Natural killer cell (primary cell): ENCODE measurements at regions not wholly inside any gene's neighbourhood (a gene's known extent, or its start where the extent isn't known, plus 50 kb on each side); places are given as distances from the start of the nearest gene placed in this dataset.

Experiments
- ATAC-seq, 3 donors: fragments of 150-1000 bp in 2 of 3; fragments of 200-7000 bp in 1 of 3; cut with Tn5 transposase; 1 replicate in 1 of 3; 2 replicates in 2 of 3; pipeline ENCODE4 v1.10.0; 2021; ENCODE audit warnings: mild to moderate bottlenecking in 2 of 3, moderate library complexity in 2 of 3
- DNase-seq, 2 donors: peaks; one replicate each; pipeline versions ENCODE4 v3.0.0 to v3.0.0-alpha.2; 2013 to 2021; ENCODE audit warnings: mixed read lengths in 1 of 2
- H3K27ac ChIP-seq: one replicate; pipeline ENCODE4 v1.5.1; 2013; ENCODE audit warnings: mild to moderate bottlenecking, low read length
- H3K27me3 ChIP-seq: one replicate; pipeline ENCODE4 v1.6.1; 2013; ENCODE audit warnings: low read length; ENCODE audit not compliant: control insufficient read depth, insufficient read depth
- H3K36me3 ChIP-seq: one replicate; pipeline ENCODE4 v1.6.1; 2013; ENCODE audit warnings: low read length; ENCODE audit not compliant: control insufficient read depth, insufficient read depth
- H3K4me1 ChIP-seq: one replicate; pipeline ENCODE4 v1.6.1; 2013; ENCODE audit warnings: low read length; ENCODE audit not compliant: control insufficient read depth, insufficient read depth
- H3K4me3 ChIP-seq: one replicate; pipeline ENCODE4 v1.5.1; 2013; ENCODE audit warnings: low read length
- H3K9me3 ChIP-seq: one replicate; pipeline ENCODE4 v1.6.1; 2013; ENCODE audit warnings: low read length; ENCODE audit not compliant: control insufficient read depth, insufficient read depth
- H3K27ac Mint-ChIP-seq, 2 donors: one replicate each; pipeline ENCODE4 v1.8.0; 2022; ENCODE audit warnings: mild to moderate bottlenecking in 2 of 2, mixed read lengths in 2 of 2, moderate library complexity in 1 of 2
- H3K27me3 Mint-ChIP-seq, 2 donors: one replicate each; pipeline ENCODE4 v1.8.0; 2022; ENCODE audit warnings: low read depth in 2 of 2, mixed read lengths in 2 of 2
- H3K36me3 Mint-ChIP-seq: one replicate; pipeline ENCODE4 v1.8.0; 2022; ENCODE audit warnings: mixed read lengths
- H3K4me1 Mint-ChIP-seq, 2 donors: one replicate each; pipeline ENCODE4 v1.8.0; 2022; ENCODE audit warnings: mixed read lengths in 2 of 2
- H3K4me3 Mint-ChIP-seq: one replicate; pipeline ENCODE4 v1.8.0; 2022; ENCODE audit warnings: mild to moderate bottlenecking, moderate library complexity, mixed read lengths
- H3K9me3 Mint-ChIP-seq, 2 donors: one replicate each; pipeline ENCODE4 v1.8.0; 2022; ENCODE audit warnings: mixed read lengths in 2 of 2
- WGBS: methylation state at CpG from one replicate; pipeline ENCODE4 v1.1.7; 2013; ENCODE audit warnings: missing lambda C conversion rate; ENCODE audit not compliant: insufficient coverage; 5-methylcytosine and 5-hydroxymethylcytosine counted together
- intact Hi-C: fragments of 100-400 bp; cut with micrococcal nuclease; formaldehyde crosslinking; loops from one replicate; pipeline ENCODE4 v1.14.2; 2022
- TF ChIP-seq, protein P1 (sequence below): fragments of 200-600 bp; IDR thresholded peaks from one replicate; pipeline ENCODE4 v1.8.0; 2022; ENCODE audit warnings: antibody characterized with exemption

DNA sequence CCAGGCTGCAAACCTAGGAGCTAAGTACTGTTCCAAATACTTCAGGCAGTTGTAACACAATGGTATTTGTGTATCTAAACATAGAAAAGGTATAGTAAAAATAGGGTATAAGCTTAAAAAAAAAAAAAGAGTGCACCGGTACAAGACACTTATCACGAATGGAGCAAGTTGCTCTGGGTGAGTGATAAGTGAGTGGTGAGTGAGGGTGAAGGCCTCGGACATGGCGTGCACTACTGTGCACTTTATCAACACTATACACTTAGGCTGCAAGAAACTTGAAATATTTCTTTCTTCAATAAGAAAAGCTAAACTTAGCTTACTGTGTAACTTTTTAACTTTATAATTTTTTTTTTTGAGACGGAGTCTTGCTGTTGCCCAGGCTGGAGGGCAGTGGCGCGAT is 159.5 kb upstream of the PDE10A start:
- ATAC-seq (no peak), DNase-seq (no peak)
- H3K4me3 Mint-ChIP-seq = no peak overlapping the region
- Histone ChIP-seq H3K4me1 (no peaks in the 10 kb centered on the region), H3K4me3 (no peak overlapping the region), H3K36me3 (no peaks in the 10 kb centered on the region), H3K9me3 (no peaks in the 10 kb centered on the region), H3K27ac (no peak overlapping the region), H3K27me3 (peaks cover 3% of the 10 kb centered on the region)
- TF ChIP-seq, protein P1, sequence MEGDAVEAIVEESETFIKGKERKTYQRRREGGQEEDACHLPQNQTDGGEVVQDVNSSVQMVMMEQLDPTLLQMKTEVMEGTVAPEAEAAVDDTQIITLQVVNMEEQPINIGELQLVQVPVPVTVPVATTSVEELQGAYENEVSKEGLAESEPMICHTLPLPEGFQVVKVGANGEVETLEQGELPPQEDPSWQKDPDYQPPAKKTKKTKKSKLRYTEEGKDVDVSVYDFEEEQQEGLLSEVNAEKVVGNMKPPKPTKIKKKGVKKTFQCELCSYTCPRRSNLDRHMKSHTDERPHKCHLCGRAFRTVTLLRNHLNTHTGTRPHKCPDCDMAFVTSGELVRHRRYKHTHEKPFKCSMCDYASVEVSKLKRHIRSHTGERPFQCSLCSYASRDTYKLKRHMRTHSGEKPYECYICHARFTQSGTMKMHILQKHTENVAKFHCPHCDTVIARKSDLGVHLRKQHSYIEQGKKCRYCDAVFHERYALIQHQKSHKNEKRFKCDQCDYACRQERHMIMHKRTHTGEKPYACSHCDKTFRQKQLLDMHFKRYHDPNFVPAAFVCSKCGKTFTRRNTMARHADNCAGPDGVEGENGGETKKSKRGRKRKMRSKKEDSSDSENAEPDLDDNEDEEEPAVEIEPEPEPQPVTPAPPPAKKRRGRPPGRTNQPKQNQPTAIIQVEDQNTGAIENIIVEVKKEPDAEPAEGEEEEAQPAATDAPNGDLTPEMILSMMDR = no peak
- no peak overlapping the region for H3K27ac Mint-ChIP-seq
- H3K36me3 Mint-ChIP-seq = no peaks in the 10 kb centered on the region
- no peaks in the 10 kb centered on the region for H3K9me3 Mint-ChIP-seq
- intact Hi-C loops = no loop called here
- peaks cover 23 to 27% of the 10 kb centered on the region in 2 donors for H3K27me3 Mint-ChIP-seq
- no peaks in the 10 kb centered on the region for H3K4me1 Mint-ChIP-seq
- WGBS = 88% methylated on average over 5 of the region's 7 CpGs

DNA sequence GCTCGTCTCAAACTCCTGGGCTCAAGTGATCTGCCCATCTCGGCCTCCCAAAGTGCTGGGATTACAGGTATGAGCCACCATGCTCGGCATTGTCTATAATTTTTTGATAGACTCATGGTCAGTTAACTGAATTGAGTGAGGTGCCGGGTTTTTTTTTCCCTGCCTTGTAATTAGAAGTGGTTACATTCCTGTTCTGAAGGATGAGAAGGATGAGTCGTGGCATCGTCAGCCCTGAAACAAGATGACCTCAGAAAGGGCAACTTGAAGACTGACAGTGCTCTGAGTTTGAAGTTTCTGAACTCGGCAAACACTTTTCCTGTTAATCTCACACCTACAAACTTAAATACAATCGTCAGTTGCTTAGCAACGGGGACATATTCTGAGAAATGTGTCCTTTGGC is 158.7 kb upstream of the PDE10A start:
- intact Hi-C loops = no loop called here
- 80% methylated on average over 9 of the region's 9 CpGs for WGBS
- Histone ChIP-seq H3K4me1 (no peaks in the 10 kb centered on the region), H3K27me3 (peaks cover 3% of the 10 kb centered on the region), H3K9me3 (no peaks in the 10 kb centered on the region), H3K36me3 (no peaks in the 10 kb centered on the region), H3K4me3 (no peak overlapping the region), H3K27ac (no peak overlapping the region)
- no peaks in the 10 kb centered on the region for H3K4me1 Mint-ChIP-seq
- H3K36me3 Mint-ChIP-seq = no peaks in the 10 kb centered on the region
- H3K4me3 Mint-ChIP-seq = no peak overlapping the region
- DNase-seq (no peak), ATAC-seq (no peak)
- H3K9me3 Mint-ChIP-seq = no peaks in the 10 kb centered on the region
- TF ChIP-seq, protein P1 = no peak
- no peak overlapping the region for H3K27ac Mint-ChIP-seq
- peaks cover 21 to 28% of the 10 kb centered on the region in 2 donors for H3K27me3 Mint-ChIP-seq

- Mint-ChIP-seq H3K27ac (no peak overlapping the region), H3K4me3 (no peak overlapping the region), H3K36me3 (no peaks in the 10 kb centered on the region), H3K27me3 (peaks cover 27 to 28% of the 10 kb centered on the region in 2 donors), H3K4me1 (no peaks in the 10 kb centered on the region), H3K9me3 (no peaks in the 10 kb centered on the region)
- H3K4me3 ChIP-seq = no peak overlapping the region
- intact Hi-C loops = no loop called here
- H3K9me3 ChIP-seq = no peaks in the 10 kb centered on the region
- no peak overlapping the region for H3K27ac ChIP-seq
- peaks cover 3% of the 10 kb centered on the region for H3K27me3 ChIP-seq
- H3K4me1 ChIP-seq = no peaks in the 10 kb centered on the region
- ATAC-seq = no peak
- H3K36me3 ChIP-seq = no peaks in the 10 kb centered on the region
- DNase-seq = no peak
- TF ChIP-seq, protein P1 = no peak
- WGBS = 70% methylated on average over 5 of the region's 6 CpGs
These were observed 157.9 kb upstream of the PDE10A start for GRCh38 chr6:165820934-165821333.

- H3K36me3 ChIP-seq = no peaks in the 10 kb centered on the region
- ATAC-seq (no peak), DNase-seq (no peak)
- H3K9me3 Mint-ChIP-seq = no peaks in the 10 kb centered on the region
- H3K36me3 Mint-ChIP-seq = no peaks in the 10 kb centered on the region
- H3K27me3 ChIP-seq = peaks cover 3% of the 10 kb centered on the region
- no peak overlapping the region for H3K27ac Mint-ChIP-seq
- H3K9me3 ChIP-seq = no peaks in the 10 kb centered on the region
- TF ChIP-seq, protein P1 = no peak
- H3K4me3 ChIP-seq = no peak overlapping the region
- no peaks in the 10 kb centered on the region for H3K4me1 Mint-ChIP-seq
- peaks cover 27 to 28% of the 10 kb centered on the region in 2 donors for H3K27me3 Mint-ChIP-seq
- 5% methylated on average over 4 of the region's 4 CpGs for WGBS
- no peak overlapping the region for H3K27ac ChIP-seq
- H3K4me1 ChIP-seq = no peaks in the 10 kb centered on the region
- no peak overlapping the region for H3K4me3 Mint-ChIP-seq
- intact Hi-C loops = no loop called here
These were observed 157.4 kb upstream of the PDE10A start for GRCh38 chr6:165820407-165820806.
